ENCODE measurements at regions not wholly inside any gene's neighbourhood (a gene's known extent, or its start where the extent isn't known, plus 50 kb on each side); places are given as distances from the start of the nearest gene placed in this dataset.

- no peak for TF ChIP-seq POLR2AphosphoS5 (IDR thresholded peaks at IDR 0.05)
- TF ChIP-seq CTCF (IDR thresholded peaks at IDR 0.05) = no peak
- no peak for TF ChIP-seq POLR2A (IDR thresholded peaks at IDR 0.05; ENCODE audit: low read depth)
- TF ChIP-seq EP300 (IDR thresholded peaks at IDR 0.05) = no peak
Observed at GRCh38 chr6:23339268-23339667, 769.9 kb downstream of the HDGFL1 start.

Data from esophagus muscularis mucosa (tissue), 4 donors.